ENCODE measurements at regions not wholly inside any gene's neighbourhood (a gene's known extent, or its start where the extent isn't known, plus 50 kb on each side); places are given as distances from the start of the nearest gene placed in this dataset.

- no peak for TF ChIP-seq CTCF (IDR thresholded peaks at IDR 0.05)
- TF ChIP-seq POLR2A (IDR thresholded peaks at IDR 0.05) = no peak
Measured at GRCh38 chr2:147740211-147740927, 104.5 kb upstream of the ACVR2A start.

Data from testis (tissue), 2 donors.